Thyroid gland (tissue), 4 donors: ENCODE measurements at regions not wholly inside any gene's neighbourhood (a gene's known extent, or its start where the extent isn't known, plus 50 kb on each side); places are given as distances from the start of the nearest gene placed in this dataset.

Experiments
- POLR2A ChIP-seq, 2 donors: fragments of 450-650 bp; IDR thresholded peaks; one replicate each; pipeline ENCODE4 v1.6.1; 2017; ENCODE audit warnings: antibody characterized with exemption in 2 of 2, mild to moderate bottlenecking in 2 of 2, moderate library complexity in 1 of 2
- TF ChIP-seq, protein P1 (sequence below), 6 experiments: fragments of 200-600 bp in 3 of 6; fragments of 450-650 bp in 3 of 6; sonication (generic) in 3 of 6; IDR thresholded peaks; one replicate each; pipeline ENCODE4 v1.5.1; 2016 to 2019; ENCODE audit warnings: antibody characterized with exemption in 6 of 6, mild to moderate bottlenecking in 2 of 6, inconsistent platforms in 1 of 6, moderate library complexity in 1 of 6

DNA sequence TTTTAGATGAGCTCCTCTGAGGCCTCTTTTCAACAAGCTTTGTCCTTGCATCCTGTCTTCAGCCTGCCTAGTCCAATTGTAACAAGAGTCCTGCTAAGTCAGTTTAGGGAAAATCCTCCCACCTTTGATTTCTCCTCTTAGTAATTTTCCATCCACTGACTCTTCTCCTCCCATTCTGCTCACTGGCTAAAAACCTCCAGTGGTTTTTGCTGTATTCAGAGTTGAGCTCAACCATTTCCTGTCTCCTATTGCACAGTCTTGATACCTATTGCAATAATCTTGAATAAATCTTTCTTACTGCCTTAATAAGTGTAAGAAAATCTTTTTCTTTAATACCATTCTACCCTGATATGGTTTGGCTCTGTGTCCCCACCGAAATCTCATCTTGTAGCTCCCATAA is 117.8 kb upstream of the ENPP6 start:
- peak in 1 of 2 donors; percentile 41 for TF ChIP-seq POLR2A (IDR thresholded peaks at IDR 0.05)
- TF ChIP-seq, protein P1, sequence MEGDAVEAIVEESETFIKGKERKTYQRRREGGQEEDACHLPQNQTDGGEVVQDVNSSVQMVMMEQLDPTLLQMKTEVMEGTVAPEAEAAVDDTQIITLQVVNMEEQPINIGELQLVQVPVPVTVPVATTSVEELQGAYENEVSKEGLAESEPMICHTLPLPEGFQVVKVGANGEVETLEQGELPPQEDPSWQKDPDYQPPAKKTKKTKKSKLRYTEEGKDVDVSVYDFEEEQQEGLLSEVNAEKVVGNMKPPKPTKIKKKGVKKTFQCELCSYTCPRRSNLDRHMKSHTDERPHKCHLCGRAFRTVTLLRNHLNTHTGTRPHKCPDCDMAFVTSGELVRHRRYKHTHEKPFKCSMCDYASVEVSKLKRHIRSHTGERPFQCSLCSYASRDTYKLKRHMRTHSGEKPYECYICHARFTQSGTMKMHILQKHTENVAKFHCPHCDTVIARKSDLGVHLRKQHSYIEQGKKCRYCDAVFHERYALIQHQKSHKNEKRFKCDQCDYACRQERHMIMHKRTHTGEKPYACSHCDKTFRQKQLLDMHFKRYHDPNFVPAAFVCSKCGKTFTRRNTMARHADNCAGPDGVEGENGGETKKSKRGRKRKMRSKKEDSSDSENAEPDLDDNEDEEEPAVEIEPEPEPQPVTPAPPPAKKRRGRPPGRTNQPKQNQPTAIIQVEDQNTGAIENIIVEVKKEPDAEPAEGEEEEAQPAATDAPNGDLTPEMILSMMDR (IDR thresholded peaks at IDR 0.05): no peak
